IMR-90 (cell line): ENCODE measurements at regions not wholly inside any gene's neighbourhood (a gene's known extent, or its start where the extent isn't known, plus 50 kb on each side); places are given as distances from the start of the nearest gene placed in this dataset.

Experiments
- ATAC-seq: fragments of 200-7000 bp; cut with Tn5 transposase; 2 replicates; pipeline ENCODE4 v1.9.1; 2020; ENCODE audit warnings: low read depth, mild to moderate bottlenecking, moderate library complexity
- BruUV-seq: library from RNA; stranded (reverse); fragments of 400-500 nt; replicated peaks from 2 replicates; lab custom pipeline; 2021; lab: Mats Ljungman, UMichigan
- CTCF ChIA-PET: fragments of 300-600 bp; formaldehyde crosslinking; extraction: SDS; loops from one replicate; lab custom pipeline; 2021; ENCODE audit warnings: antibody characterized with exemption; lab: Yijun Ruan, JAX
- POLR2A ChIA-PET: fragments of 300-600 bp; sonication (Branson Sonifier 250); formaldehyde crosslinking; loops from one replicate; lab custom pipeline; 2022; ENCODE audit warnings: antibody characterized with exemption; ENCODE audit not compliant: unreplicated experiment; lab: Charles Lee
- DNase-seq: peaks from one replicate; pipeline ENCODE4 v3.0.0; 2013
- H2AFZ ChIP-seq: replicated peaks from 2 replicates; pipeline ENCODE3; 2013; ENCODE audit warnings: low read length, mild to moderate bottlenecking; ENCODE audit not compliant: poor library complexity
- H2AK5ac ChIP-seq: 2 replicates; pipeline ENCODE4 v1.6.1; 2013; ENCODE audit warnings: low read depth, low read length, inconsistent platforms
- H2AK9ac ChIP-seq: replicated peaks from 2 replicates; pipeline ENCODE3; 2013; ENCODE audit warnings: mild to moderate bottlenecking, low read depth, low read length, moderate library complexity; ENCODE audit not compliant: poor library complexity
- H2BK120ac ChIP-seq: 2 replicates; pipeline ENCODE4 v1.6.1; 2013; ENCODE audit warnings: low read depth, low read length, inconsistent platforms
- H2BK15ac ChIP-seq: 3 replicates; pipeline ENCODE4 v1.6.1; 2013; ENCODE audit warnings: low read depth, low read length, inconsistent platforms
- H2BK20ac ChIP-seq: 2 replicates; pipeline ENCODE4 v1.6.1; 2013; ENCODE audit warnings: low read depth, mild to moderate bottlenecking, inconsistent platforms, low read length, moderate library complexity
- H2BK5ac ChIP-seq: 2 replicates; pipeline ENCODE4 v1.6.1; 2013; ENCODE audit warnings: mild to moderate bottlenecking, low read depth, low read length, inconsistent platforms; ENCODE audit not compliant: poor library complexity, severe bottlenecking
- H3K14ac ChIP-seq: replicated peaks from 2 replicates; pipeline ENCODE4 v1.6.1; 2013; ENCODE audit warnings: low read depth, low read length, inconsistent platforms
- H3K18ac ChIP-seq: 2 replicates; pipeline ENCODE4 v1.6.1; 2013; ENCODE audit warnings: low read depth, low read length, control low read depth
- H3K23ac ChIP-seq: 2 replicates; pipeline ENCODE4 v1.6.1; 2013; ENCODE audit warnings: low read depth, low read length, inconsistent platforms
- H3K27ac ChIP-seq: 2 replicates; pipeline ENCODE4 v1.5.1; 2013; ENCODE audit warnings: mild to moderate bottlenecking, control low read depth, low read length; ENCODE audit not compliant: insufficient read depth
- H3K27me3 ChIP-seq: 2 replicates; pipeline ENCODE4 v1.6.1; 2013; ENCODE audit warnings: low read length; ENCODE audit not compliant: control insufficient read depth, insufficient read depth
- H3K36me3 ChIP-seq: 2 replicates; pipeline ENCODE4 v1.6.1; 2013; ENCODE audit warnings: low read length, mixed read lengths; ENCODE audit not compliant: control insufficient read depth, insufficient read depth
- H3K4ac ChIP-seq: 2 replicates; pipeline ENCODE4 v1.6.1; 2013; ENCODE audit warnings: low read depth, low read length, inconsistent platforms
- H3K4me1 ChIP-seq: 2 replicates; pipeline ENCODE4 v1.6.1; 2013; ENCODE audit warnings: low read length, mixed read lengths; ENCODE audit not compliant: control insufficient read depth, insufficient read depth
- H3K4me2 ChIP-seq: 2 replicates; pipeline ENCODE4 v1.6.1; 2013; ENCODE audit warnings: low read depth, mild to moderate bottlenecking, control low read depth, low read length, moderate library complexity
- H3K4me3 ChIP-seq: 2 replicates; pipeline ENCODE4 v1.5.1; 2013; ENCODE audit warnings: low read depth, mild to moderate bottlenecking, control low read depth, low read length, moderate library complexity; ENCODE audit not compliant: insufficient read depth
- H3K56ac ChIP-seq: 2 replicates; pipeline ENCODE4 v1.6.1; 2013; ENCODE audit warnings: low read length, inconsistent platforms; ENCODE audit not compliant: insufficient read depth; ENCODE audit errors: extremely low read depth
- H3K79me1 ChIP-seq, 2 experiments: 2 replicates each; pipeline ENCODE4 v1.6.1; 2013; ENCODE audit warnings: low read length in 2 of 2, inconsistent platforms in 1 of 2, low read depth in 1 of 2
- H3K9ac ChIP-seq: 2 replicates; pipeline ENCODE4 v1.6.1; 2013; ENCODE audit warnings: low read depth, low read length, control low read depth
- H3K9me1 ChIP-seq: 2 replicates; pipeline ENCODE4 v1.6.1; 2013; ENCODE audit warnings: low read length, inconsistent platforms; ENCODE audit not compliant: insufficient read depth
- H3K9me3 ChIP-seq: 2 replicates; pipeline ENCODE4 v1.6.1; 2013; ENCODE audit warnings: low read length; ENCODE audit not compliant: control insufficient read depth, insufficient read depth
- H4K20me1 ChIP-seq: 2 replicates; pipeline ENCODE4 v1.6.1; 2013; ENCODE audit warnings: low read length, inconsistent platforms; ENCODE audit not compliant: insufficient read depth
- H4K5ac ChIP-seq: 2 replicates; pipeline ENCODE4 v1.6.1; 2013; ENCODE audit warnings: mild to moderate bottlenecking, low read depth, low read length, control low read depth
- H4K8ac ChIP-seq, 2 experiments: 2 replicates each; pipeline ENCODE4 v1.6.1; 2013; ENCODE audit warnings: low read depth in 2 of 2, low read length in 2 of 2, control low read depth in 1 of 2, inconsistent platforms in 1 of 2
- H4K91ac ChIP-seq: 2 replicates; pipeline ENCODE4 v1.6.1; 2013; ENCODE audit warnings: low read depth, low read length, inconsistent platforms; ENCODE audit not compliant: insufficient read depth
- BHLHE40 ChIP-seq: fragments of 150-350 bp; IDR thresholded peaks from 2 replicates; pipeline ENCODE4 v1.6.1; 2016; ENCODE audit warnings: mild to moderate bottlenecking, low read depth, low read length
- CEBPB ChIP-seq: IDR thresholded peaks from 2 replicates; pipeline ENCODE4 v1.6.1; 2012; ENCODE audit warnings: low read depth, low read length, improper control_type of control experiment
- CHD1 ChIP-seq: IDR thresholded peaks from 2 replicates; pipeline ENCODE4 v1.6.1; 2012; ENCODE audit warnings: low read depth, low read length, improper control_type of control experiment
- CTCF ChIP-seq: conservative IDR thresholded peaks from 2 replicates; pipeline ENCODE4 v1.5.1; 2012; ENCODE audit warnings: mild to moderate bottlenecking, low read depth, low read length, improper control_type of control experiment
- FOS ChIP-seq: fragments of 150-350 bp; IDR thresholded peaks from 2 replicates; pipeline ENCODE4 v1.6.1; 2016; ENCODE audit warnings: low read depth, low read length
- MAFK ChIP-seq: IDR thresholded peaks from 2 replicates; pipeline ENCODE4 v1.6.1; 2012; ENCODE audit warnings: low read depth, low read length, improper control_type of control experiment
- MAZ ChIP-seq: IDR thresholded peaks from 2 replicates; pipeline ENCODE4 v1.6.1; 2012; ENCODE audit warnings: low read depth, mild to moderate bottlenecking, low read length, improper control_type of control experiment, moderate library complexity, borderline replicate concordance
- NFE2L2 ChIP-seq: fragments of 150-350 bp; IDR thresholded peaks from 2 replicates; pipeline ENCODE4 v1.6.1; 2016; ENCODE audit warnings: low read depth, mild to moderate bottlenecking, low read length
- POLR2A ChIP-seq: IDR thresholded peaks from 2 replicates; pipeline ENCODE4 v1.6.1; 2012; ENCODE audit warnings: mild to moderate bottlenecking, low read depth, low read length
- RAD21 ChIP-seq: IDR thresholded peaks from 2 replicates; pipeline ENCODE4 v1.6.1; 2012; ENCODE audit warnings: low read length, improper control_type of control experiment
- RCOR1 ChIP-seq: IDR thresholded peaks from 2 replicates; pipeline ENCODE4 v1.6.1; 2012; ENCODE audit warnings: mild to moderate bottlenecking, low read length, improper control_type of control experiment; ENCODE audit not compliant: insufficient replicate concordance
- RFX5 ChIP-seq: IDR thresholded peaks from 2 replicates; pipeline ENCODE4 v1.8.0; 2012; ENCODE audit warnings: low read depth, mild to moderate bottlenecking, low read length, moderate library complexity
- SMC3 ChIP-seq: fragments of 150-350 bp; IDR thresholded peaks from 2 replicates; pipeline ENCODE4 v1.6.1; 2016; ENCODE audit warnings: low read depth, mild to moderate bottlenecking, antibody characterized with exemption, low read length, moderate library complexity
- USF2 ChIP-seq: fragments of 150-350 bp; IDR thresholded peaks from 2 replicates; pipeline ENCODE4 v1.6.1; 2017; ENCODE audit warnings: mild to moderate bottlenecking, antibody characterized with exemption, low read length, low read depth
- WGBS, 2 experiments: methylation state at CpG; one replicate each; pipeline versions ENCODE4 v1.1.5 to v1.1.7; 2013; ENCODE audit warnings: missing lambda C conversion rate in 2 of 2; ENCODE audit not compliant: insufficient read length in 1 of 2; ENCODE audit errors: extremely low coverage in 2 of 2; 5-methylcytosine and 5-hydroxymethylcytosine counted together
- dilution Hi-C: fragments of 300-500 bp; cut with HindIII; formaldehyde crosslinking; loops from one replicate; pipeline ENCODE4 v1.14.3; 2018; ENCODE audit warnings: low sequenced_read_pairs; ENCODE audit not compliant: unreplicated experiment
- in situ Hi-C: fragments of 300-500 bp; cut with MboI; formaldehyde crosslinking; loops from 3 replicates; pipeline ENCODE4 v1.14.3; 2019; ENCODE audit warnings: low sequenced_read_pairs, inconsistent platforms, mixed read lengths
- intact Hi-C: fragments of 100-400 bp; cut with micrococcal nuclease; formaldehyde crosslinking; loops from 2 replicates; pipeline ENCODE4 v1.10.0; 2022
- TF ChIP-seq, protein P1 (sequence below): fragments of 150-350 bp; IDR thresholded peaks from 2 replicates; pipeline ENCODE4 v1.6.1; 2016; ENCODE audit warnings: low read depth, mild to moderate bottlenecking, low read length, moderate library complexity, borderline replicate concordance

GRCh38 chr2:60298006-60298696 lies 255.3 kb downstream of the BCL11A start:
- no peak overlapping the region for H2AK5ac ChIP-seq
- no peak overlapping the region for H2AK9ac ChIP-seq
- H4K5ac ChIP-seq: no peak overlapping the region
- H4K20me1 ChIP-seq: no peaks in the 10 kb centered on the region
- no peaks in the 10 kb centered on the region for H3K27me3 ChIP-seq
- no peak overlapping the region for H3K18ac ChIP-seq
- no peak overlapping the region for H3K9ac ChIP-seq
- ATAC-seq (no peak), DNase-seq (no peak)
- H3K9me3 ChIP-seq: no peaks in the 10 kb centered on the region; the same call in 1 of the 2 replicates
- intact Hi-C loops: no loop called here
- ChIA-PET CTCF (no interaction called here), POLR2A (no interaction called here)
- H3K23ac ChIP-seq: no peak overlapping the region
- no peak overlapping the region for H2BK5ac ChIP-seq
- H3K36me3 ChIP-seq: no peaks in the 10 kb centered on the region
- H4K8ac ChIP-seq: no peak overlapping the region
- H3K56ac ChIP-seq: no peak overlapping the region
- no TSS peak for BruUV-seq
- no peaks in the 10 kb centered on the region for H3K4me1 ChIP-seq
- no peak overlapping the region for H2BK120ac ChIP-seq
- no peak overlapping the region for H2AFZ ChIP-seq
- H3K14ac ChIP-seq: no peak overlapping the region
- in situ Hi-C loops: no loop called here
- H3K4me2 ChIP-seq: no peak overlapping the region
- no peak overlapping the region for H4K91ac ChIP-seq
- H2BK15ac ChIP-seq: no peak overlapping the region
- no CpG with 5 or more reads among the region's 20 CpGs for WGBS, 2 experiments
- no peak overlapping the region for H3K27ac ChIP-seq
- no peak overlapping the region for H3K4me3 ChIP-seq
- dilution Hi-C loops: no loop called here
- TF ChIP-seq SMC3 (no peak), RAD21 (no peak), CHD1 (no peak), MAFK (no peak), FOS (no peak), USF2 (no peak), POLR2A (no peak), RFX5 (no peak), NFE2L2 (no peak), MAZ (no peak), CTCF (no peak), BHLHE40 (no peak), RCOR1 (no peak), CEBPB (no peak)
- TF ChIP-seq, protein P1, sequence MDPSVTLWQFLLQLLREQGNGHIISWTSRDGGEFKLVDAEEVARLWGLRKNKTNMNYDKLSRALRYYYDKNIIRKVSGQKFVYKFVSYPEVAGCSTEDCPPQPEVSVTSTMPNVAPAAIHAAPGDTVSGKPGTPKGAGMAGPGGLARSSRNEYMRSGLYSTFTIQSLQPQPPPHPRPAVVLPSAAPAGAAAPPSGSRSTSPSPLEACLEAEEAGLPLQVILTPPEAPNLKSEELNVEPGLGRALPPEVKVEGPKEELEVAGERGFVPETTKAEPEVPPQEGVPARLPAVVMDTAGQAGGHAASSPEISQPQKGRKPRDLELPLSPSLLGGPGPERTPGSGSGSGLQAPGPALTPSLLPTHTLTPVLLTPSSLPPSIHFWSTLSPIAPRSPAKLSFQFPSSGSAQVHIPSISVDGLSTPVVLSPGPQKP: no peak
- H3K9me1 ChIP-seq: no peaks in the 10 kb centered on the region
- H3K79me1 ChIP-seq: no peaks in the 10 kb centered on the region
- no peak overlapping the region for H2BK20ac ChIP-seq
- H3K4ac ChIP-seq: no peak overlapping the region
